ENCODE measurements at regions not wholly inside any gene's neighbourhood (a gene's known extent, or its start where the extent isn't known, plus 50 kb on each side); places are given as distances from the start of the nearest gene placed in this dataset.

GRCh38 chr16:9362604-9363003 is 271.2 kb downstream of the HAPSTR1 start:
- no peak for TF ChIP-seq CTCF (IDR thresholded peaks at IDR 0.05 in 2 of 3, conservative IDR thresholded peaks at IDR 0.05 in 1 of 3; ENCODE audit: insufficient read depth in 2 of 3, low read depth in 1 of 3, low read length in 3 of 3)
- no peak for TF ChIP-seq POLR2AphosphoS5 (IDR thresholded peaks at IDR 0.05; ENCODE audit: control insufficient read depth, insufficient read depth, low read depth, low read length)
- no peak for TF ChIP-seq SP1 (CRISPR knock-in tag; IDR thresholded peaks at IDR 0.05)
- TF ChIP-seq KLF13 (tag; IDR thresholded peaks at IDR 0.05; ENCODE audit: borderline replicate concordance, low read depth) = no peak
- no peak for TF ChIP-seq ZNF274 (IDR thresholded peaks at IDR 0.05; ENCODE audit: borderline replicate concordance, low read depth, low read length)
- TF ChIP-seq NFATC3 (IDR thresholded peaks at IDR 0.05) = no peak
- TF ChIP-seq ZNF124 (CRISPR knock-in tag; IDR thresholded peaks at IDR 0.05) = no peak
- no peak for TF ChIP-seq HNRNPUL1 (IDR thresholded peaks at IDR 0.05; ENCODE audit: low read length)
- no peak for TF ChIP-seq SP2 (IDR thresholded peaks at IDR 0.05; ENCODE audit: extremely low read depth, low read depth, low read length, poor library complexity, severe bottlenecking)
- no peak for TF ChIP-seq ATF2 (CRISPR knock-in tag; IDR thresholded peaks at IDR 0.05)
- no peak for TF ChIP-seq ZNF263 (CRISPR knock-in tag; IDR thresholded peaks at IDR 0.05; ENCODE audit: borderline replicate concordance)
- TF ChIP-seq, protein P1, sequence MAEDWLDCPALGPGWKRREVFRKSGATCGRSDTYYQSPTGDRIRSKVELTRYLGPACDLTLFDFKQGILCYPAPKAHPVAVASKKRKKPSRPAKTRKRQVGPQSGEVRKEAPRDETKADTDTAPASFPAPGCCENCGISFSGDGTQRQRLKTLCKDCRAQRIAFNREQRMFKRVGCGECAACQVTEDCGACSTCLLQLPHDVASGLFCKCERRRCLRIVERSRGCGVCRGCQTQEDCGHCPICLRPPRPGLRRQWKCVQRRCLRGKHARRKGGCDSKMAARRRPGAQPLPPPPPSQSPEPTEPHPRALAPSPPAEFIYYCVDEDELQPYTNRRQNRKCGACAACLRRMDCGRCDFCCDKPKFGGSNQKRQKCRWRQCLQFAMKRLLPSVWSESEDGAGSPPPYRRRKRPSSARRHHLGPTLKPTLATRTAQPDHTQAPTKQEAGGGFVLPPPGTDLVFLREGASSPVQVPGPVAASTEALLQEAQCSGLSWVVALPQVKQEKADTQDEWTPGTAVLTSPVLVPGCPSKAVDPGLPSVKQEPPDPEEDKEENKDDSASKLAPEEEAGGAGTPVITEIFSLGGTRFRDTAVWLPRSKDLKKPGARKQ (CRISPR knock-in tag; IDR thresholded peaks at IDR 0.05) = no peak
